GM06990 (cell line): ENCODE measurements at regions not wholly inside any gene's neighbourhood (a gene's known extent, or its start where the extent isn't known, plus 50 kb on each side); places are given as distances from the start of the nearest gene placed in this dataset.

Experiments
- DNase-seq: peaks from one replicate; pipeline ENCODE4 v3.0.0-alpha.2; 2011; ENCODE audit not compliant: insufficient read length; ENCODE audit errors: extremely low read depth
- H3K27me3 ChIP-seq: replicated peaks from 2 replicates; pipeline ENCODE4 v1.6.0; 2011; ENCODE audit warnings: low read length; ENCODE audit not compliant: control insufficient read depth, insufficient read depth
- H3K36me3 ChIP-seq: 2 replicates; pipeline ENCODE4 v1.5.1; 2011; ENCODE audit warnings: low read length; ENCODE audit not compliant: control insufficient read depth, insufficient read depth
- H3K4me3 ChIP-seq: replicated peaks from 2 replicates; pipeline ENCODE4 v1.5.1; 2011; ENCODE audit warnings: low read depth, mild to moderate bottlenecking, control low read depth, low read length
- TF ChIP-seq, protein P1 (sequence below): IDR thresholded peaks from 2 replicates; pipeline ENCODE4 v1.5.1; 2011; ENCODE audit warnings: low read length, control low read depth, mild to moderate bottlenecking, inconsistent platforms; ENCODE audit not compliant: insufficient read depth, poor library complexity, severe bottlenecking

DNA sequence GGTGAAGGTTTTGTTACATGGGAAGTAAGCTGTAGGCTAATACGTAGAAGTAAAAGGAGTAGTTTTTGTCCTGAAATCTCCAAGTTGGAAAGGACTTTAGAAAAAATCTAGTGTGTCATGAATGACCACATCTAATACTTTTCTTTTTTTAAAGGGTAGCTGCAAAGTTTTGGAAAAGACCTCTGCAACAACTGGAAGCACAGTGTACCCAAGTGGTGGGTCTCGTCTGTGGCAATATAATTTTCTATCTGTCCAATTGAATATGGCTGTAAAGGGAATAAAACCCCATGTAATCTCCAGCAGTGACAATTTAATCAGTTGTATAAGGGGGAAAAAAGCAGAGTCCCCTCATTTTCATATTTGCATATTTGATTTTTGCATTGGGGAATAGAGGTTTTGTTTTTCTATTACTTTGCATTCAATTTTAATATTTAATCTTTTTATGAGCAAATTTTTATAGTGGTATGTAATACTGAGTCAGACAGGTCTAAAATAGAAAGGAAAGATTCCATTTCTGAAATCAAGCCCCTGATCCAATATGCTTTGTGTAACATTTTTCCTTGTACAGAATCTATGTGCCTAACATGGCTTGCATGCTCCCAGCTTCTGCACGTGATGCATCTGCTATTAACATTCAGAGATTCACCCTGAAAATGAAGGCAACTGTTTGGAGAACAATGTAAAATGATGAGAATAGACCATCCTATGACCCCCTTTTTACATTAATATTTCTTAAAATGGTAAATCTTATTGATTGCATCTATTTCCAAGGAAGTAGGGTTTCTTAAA lies 531.4 kb downstream of the ZIC1 start:
- no peaks in the 10 kb centered on the region for H3K36me3 ChIP-seq
- no peak for DNase-seq
- TF ChIP-seq, protein P1, sequence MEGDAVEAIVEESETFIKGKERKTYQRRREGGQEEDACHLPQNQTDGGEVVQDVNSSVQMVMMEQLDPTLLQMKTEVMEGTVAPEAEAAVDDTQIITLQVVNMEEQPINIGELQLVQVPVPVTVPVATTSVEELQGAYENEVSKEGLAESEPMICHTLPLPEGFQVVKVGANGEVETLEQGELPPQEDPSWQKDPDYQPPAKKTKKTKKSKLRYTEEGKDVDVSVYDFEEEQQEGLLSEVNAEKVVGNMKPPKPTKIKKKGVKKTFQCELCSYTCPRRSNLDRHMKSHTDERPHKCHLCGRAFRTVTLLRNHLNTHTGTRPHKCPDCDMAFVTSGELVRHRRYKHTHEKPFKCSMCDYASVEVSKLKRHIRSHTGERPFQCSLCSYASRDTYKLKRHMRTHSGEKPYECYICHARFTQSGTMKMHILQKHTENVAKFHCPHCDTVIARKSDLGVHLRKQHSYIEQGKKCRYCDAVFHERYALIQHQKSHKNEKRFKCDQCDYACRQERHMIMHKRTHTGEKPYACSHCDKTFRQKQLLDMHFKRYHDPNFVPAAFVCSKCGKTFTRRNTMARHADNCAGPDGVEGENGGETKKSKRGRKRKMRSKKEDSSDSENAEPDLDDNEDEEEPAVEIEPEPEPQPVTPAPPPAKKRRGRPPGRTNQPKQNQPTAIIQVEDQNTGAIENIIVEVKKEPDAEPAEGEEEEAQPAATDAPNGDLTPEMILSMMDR: no peak

DNA sequence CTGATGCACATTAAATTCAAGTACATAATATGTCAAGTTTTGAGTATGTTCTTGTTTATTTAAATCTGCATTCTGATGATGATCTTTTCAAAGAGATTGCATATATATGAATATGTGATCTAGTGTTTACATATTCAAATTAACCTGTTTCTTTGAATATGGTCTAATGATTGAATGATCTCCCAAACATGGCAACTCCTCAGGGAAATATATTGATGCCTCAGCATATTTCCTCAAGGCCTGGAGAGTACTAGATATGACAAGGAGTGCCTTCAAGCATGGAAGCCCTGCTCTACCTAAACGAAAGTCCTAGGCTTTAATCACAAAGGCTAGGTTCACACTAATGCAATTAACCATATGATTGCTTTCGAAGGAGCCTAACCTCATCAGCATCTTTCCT lies 532.8 kb downstream of the ZIC1 start:
- Histone ChIP-seq H3K27me3 (no peaks in the 10 kb centered on the region), H3K4me3 (no peak overlapping the region), H3K36me3 (no peaks in the 10 kb centered on the region)
- DNase-seq: no peak
- TF ChIP-seq, protein P1: no peak

More for the DNA sequence above, 531.4 kb downstream of the ZIC1 start:
- Histone ChIP-seq H3K27me3 (no peaks in the 10 kb centered on the region), H3K4me3 (no peak overlapping the region)

DNA sequence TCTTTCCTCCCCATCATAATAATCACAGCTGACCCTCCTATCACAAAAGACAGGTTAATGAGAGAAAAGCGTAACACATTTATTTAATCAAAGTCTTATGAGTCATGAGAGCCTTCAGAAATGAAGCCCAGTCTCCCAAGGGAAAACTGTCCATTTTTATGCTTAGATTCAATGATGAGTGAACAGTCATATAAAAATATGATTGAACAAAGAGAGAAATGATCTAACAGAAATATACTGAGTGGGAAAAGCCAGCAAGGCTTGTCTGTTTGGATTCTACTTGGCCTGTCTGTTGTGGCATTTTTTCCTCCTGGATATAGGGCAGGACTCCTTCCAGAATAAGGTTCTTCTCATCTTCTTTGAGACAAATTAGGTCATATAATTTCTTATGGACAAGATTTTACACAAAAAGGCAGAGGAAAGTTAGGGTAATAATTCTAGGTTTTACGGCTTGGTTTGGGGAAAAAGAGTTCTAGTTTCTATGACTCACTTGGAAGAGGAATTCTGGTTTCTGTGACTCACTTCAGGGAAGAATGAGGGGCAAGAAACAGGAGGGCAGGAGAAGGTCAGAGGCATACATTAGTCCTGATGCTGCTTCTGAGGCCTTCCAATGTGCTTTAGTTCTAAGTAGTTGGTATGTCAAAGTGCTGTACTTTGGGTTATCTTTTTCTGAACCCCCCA lies 534.2 kb downstream of the ZIC1 start:
- H3K27me3 ChIP-seq: no peaks in the 10 kb centered on the region
- H3K4me3 ChIP-seq: no peak overlapping the region
- no peak for DNase-seq
- H3K36me3 ChIP-seq: no peaks in the 10 kb centered on the region
- TF ChIP-seq, protein P1: no peak

DNA sequence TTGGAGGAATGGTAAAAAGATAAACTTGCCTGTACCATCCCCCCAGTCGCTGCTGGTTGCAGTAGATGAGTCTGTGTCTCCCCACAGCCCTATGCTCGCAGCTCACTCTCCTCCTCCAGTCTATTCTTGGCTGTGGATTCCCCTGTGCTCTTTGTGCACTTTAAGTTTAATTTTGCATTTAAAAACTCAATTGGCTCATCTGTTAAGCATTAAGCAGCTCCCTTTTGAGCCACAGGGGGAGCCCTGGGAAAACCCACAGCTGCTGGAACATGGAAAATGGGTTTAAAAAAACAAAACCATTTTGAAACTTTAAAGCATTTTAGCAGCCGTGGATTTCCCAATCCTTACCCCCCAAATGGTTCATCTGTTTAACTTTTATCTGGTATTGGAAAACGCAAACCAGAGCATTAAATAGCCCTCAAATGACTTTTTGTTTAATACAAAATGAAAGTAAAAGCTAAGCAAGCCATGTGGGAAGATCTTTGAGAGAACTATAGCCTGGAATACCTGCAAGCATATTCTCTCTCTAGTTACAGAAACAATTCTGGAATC lies 536.9 kb downstream of the ZIC1 start:
- TF ChIP-seq, protein P1: peak; percentile 67
- H3K4me3 ChIP-seq: peak overlapping the region; percentile 37
- H3K27me3 ChIP-seq: no peaks in the 10 kb centered on the region
- no peak for DNase-seq
- H3K36me3 ChIP-seq: no peaks in the 10 kb centered on the region

DNA sequence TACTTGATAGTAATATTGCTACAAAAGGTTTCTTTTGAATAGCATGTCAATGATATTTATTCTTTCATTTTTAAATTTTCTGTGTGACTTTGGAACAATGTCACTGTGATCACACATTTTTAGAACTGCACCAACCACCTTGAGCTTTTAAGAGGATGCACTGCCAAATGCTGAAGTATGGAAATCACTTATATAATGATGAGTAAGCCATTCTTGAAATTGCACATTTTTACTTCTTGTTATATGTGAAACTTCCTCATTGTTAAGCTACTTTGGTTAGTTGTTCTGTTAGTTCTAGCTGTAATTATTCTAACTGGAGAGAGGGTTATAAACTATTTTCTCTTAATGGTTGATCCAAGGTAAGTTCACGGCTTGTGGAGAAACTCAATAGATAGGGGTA lies 547.5 kb downstream of the ZIC1 start:
- H3K4me3 ChIP-seq: no peak overlapping the region
- DNase-seq: no peak
- H3K36me3 ChIP-seq: no peaks in the 10 kb centered on the region
- no peaks in the 10 kb centered on the region for H3K27me3 ChIP-seq
- TF ChIP-seq, protein P1: no peak
